C4-2B (cell line): ENCODE measurements at regions not wholly inside any gene's neighbourhood (a gene's known extent, or its start where the extent isn't known, plus 50 kb on each side); places are given as distances from the start of the nearest gene placed in this dataset.

Experiments used
- CTCF ChIP-seq: fragments of 450-650 bp; conservative IDR thresholded peaks from 2 replicates; pipeline ENCODE4 v1.5.1; 2017; ENCODE audit warnings: mild to moderate bottlenecking
- ZFX ChIP-seq: fragments of 450-650 bp; IDR thresholded peaks from 2 replicates; pipeline ENCODE4 v1.6.1; 2017

- TF ChIP-seq CTCF (no peak), ZFX (no peak)
Observed at GRCh38 chr18:41886126-41886807, 68.8 kb upstream of the PIK3C3 start.
